Keratinocyte (primary cell): ENCODE measurements at regions not wholly inside any gene's neighbourhood (a gene's known extent, or its start where the extent isn't known, plus 50 kb on each side); places are given as distances from the start of the nearest gene placed in this dataset.

Source experiments
- DNase-seq: peaks from one replicate; pipeline ENCODE4 v3.0.0-alpha.2; 2011; ENCODE audit warnings: low read depth, missing footprints, low spot score
- FAIRE-seq: peaks from 2 replicates; lab custom pipeline; 2011; peaks lifted over from hg19 to GRCh38; lab: Jason Lieb, UNC
- H2AFZ ChIP-seq: 2 replicates; pipeline ENCODE4 v1.6.0; 2012; ENCODE audit warnings: low read length, control low read depth, inconsistent platforms; ENCODE audit not compliant: control insufficient read depth
- H3K27ac ChIP-seq: 2 replicates; pipeline ENCODE4 v1.5.1; 2011; ENCODE audit warnings: low read length; ENCODE audit not compliant: control insufficient read depth, insufficient read depth
- H3K27me3 ChIP-seq: 3 replicates; pipeline ENCODE4 v1.6.0; 2011; ENCODE audit warnings: low read length; ENCODE audit not compliant: control insufficient read depth, insufficient read depth; ENCODE audit errors: extremely low read depth
- H3K36me3 ChIP-seq, 2 experiments: 2 replicates in 1 of 2; 3 replicates in 1 of 2; pipeline ENCODE4 v1.5.1; 2011; ENCODE audit warnings: low read length in 2 of 2, mild to moderate bottlenecking in 1 of 2; ENCODE audit not compliant: control insufficient read depth in 2 of 2, insufficient read depth in 2 of 2; ENCODE audit errors: extremely low read depth in 1 of 2
- H3K4me1 ChIP-seq: 3 replicates; pipeline ENCODE4 v1.5.1; 2011; ENCODE audit warnings: low read length; ENCODE audit not compliant: control insufficient read depth, insufficient read depth; ENCODE audit errors: extremely low read depth
- H3K4me2 ChIP-seq: 3 replicates; pipeline ENCODE4 v1.6.0; 2011; ENCODE audit warnings: low read depth, low read length; ENCODE audit not compliant: control insufficient read depth, insufficient read depth; ENCODE audit errors: extremely low read depth
- H3K4me3 ChIP-seq, 3 experiments: fragments of 200-600 bp in 1 of 3; sonication (generic) in 1 of 3; 2 replicates in 2 of 3; 3 replicates in 1 of 3; pipeline ENCODE4 v1.5.1; 2011 to 2016; ENCODE audit warnings: low read length in 3 of 3, mild to moderate bottlenecking in 3 of 3, control low read depth in 2 of 3, inconsistent platforms in 1 of 3, low read depth in 1 of 3, mixed read lengths in 1 of 3, mixed run types in 1 of 3, moderate library complexity in 1 of 3; ENCODE audit not compliant: control insufficient read depth in 2 of 3, insufficient read depth in 2 of 3; ENCODE audit errors: extremely low read depth in 1 of 3
- H3K79me2 ChIP-seq: 2 replicates; pipeline ENCODE4 v1.6.0; 2012; ENCODE audit warnings: low read length; ENCODE audit not compliant: control insufficient read depth, insufficient read depth
- H3K9ac ChIP-seq: 3 replicates; pipeline ENCODE4 v1.6.0; 2011; ENCODE audit warnings: low read length; ENCODE audit not compliant: control insufficient read depth, insufficient read depth; ENCODE audit errors: extremely low read depth
- H3K9me1 ChIP-seq: 3 replicates; pipeline ENCODE4 v1.6.0; 2011; ENCODE audit warnings: low read length; ENCODE audit not compliant: control insufficient read depth, insufficient read depth; ENCODE audit errors: extremely low read depth
- H3K9me3 ChIP-seq: 2 replicates; pipeline ENCODE4 v1.5.1; 2012; ENCODE audit warnings: low read depth, low read length; ENCODE audit not compliant: control insufficient read depth
- H4K20me1 ChIP-seq: 3 replicates; pipeline ENCODE4 v1.6.0; 2011; ENCODE audit warnings: low read length; ENCODE audit not compliant: control insufficient read depth, insufficient read depth; ENCODE audit errors: extremely low read depth
- EZH2 ChIP-seq: IDR thresholded peaks from one replicate; pipeline ENCODE4 v1.6.1; 2012; ENCODE audit warnings: inconsistent platforms, mild to moderate bottlenecking, low read length, moderate library complexity
- dilution Hi-C: fragments of 300-500 bp; cut with MboI; formaldehyde crosslinking; loops from one replicate; pipeline ENCODE4 v1.7.0; 2020; ENCODE audit warnings: low sequenced_read_pairs; ENCODE audit not compliant: extremely low pct_ligation_motif_present
- TF ChIP-seq, protein P1 (sequence below), 3 experiments: IDR thresholded peaks in 1 of 3; conservative IDR thresholded peaks in 1 of 3; optimal IDR thresholded peaks in 1 of 3; 2 replicates in 2 of 3; 3 replicates in 1 of 3; pipeline versions ENCODE3 to v1.5.1; 2011; ENCODE audit warnings: low read length in 3 of 3, mild to moderate bottlenecking in 3 of 3, moderate library complexity in 2 of 3, control low read depth in 1 of 3, inconsistent platforms in 1 of 3; ENCODE audit not compliant: insufficient read depth in 2 of 3; ENCODE audit errors: extremely low read depth in 1 of 3

DNA sequence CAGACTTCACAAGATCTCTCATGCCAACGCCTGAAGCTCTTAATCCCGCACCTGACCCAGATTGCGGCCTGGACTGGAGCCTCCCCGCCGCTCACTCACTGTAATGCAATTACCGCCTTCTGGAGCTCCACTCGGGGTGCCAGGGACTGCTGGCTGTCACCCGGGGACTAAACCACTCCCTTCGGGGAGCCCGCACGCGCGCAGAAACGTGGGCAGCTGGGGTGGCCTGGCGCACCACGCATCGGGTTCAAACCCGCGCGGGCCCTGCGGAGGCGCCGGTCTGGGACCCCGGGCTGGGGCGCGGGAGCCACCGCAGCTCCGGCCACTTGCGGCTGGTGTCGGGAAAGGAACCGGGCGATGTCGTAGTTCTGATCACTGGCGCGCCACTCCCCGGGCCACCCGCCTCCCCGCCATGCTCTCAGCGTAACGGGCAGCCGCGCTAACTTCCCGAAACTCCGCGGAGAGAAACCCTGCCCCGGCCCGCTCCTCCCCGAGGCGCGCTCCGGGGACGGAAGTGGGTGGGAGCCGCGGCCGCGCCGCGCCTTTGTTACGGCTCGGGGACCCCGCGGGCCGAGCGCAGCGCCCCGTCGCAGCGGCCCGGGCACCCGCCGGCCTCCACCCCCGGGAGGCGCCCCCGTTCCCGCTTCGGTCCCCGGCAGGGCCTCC is 100.3 kb upstream of the SVIL start:
- peak overlapping the region; percentile 87 for H3K9ac ChIP-seq
- H4K20me1 ChIP-seq = no peaks in the 10 kb centered on the region
- TF ChIP-seq, protein P1, sequence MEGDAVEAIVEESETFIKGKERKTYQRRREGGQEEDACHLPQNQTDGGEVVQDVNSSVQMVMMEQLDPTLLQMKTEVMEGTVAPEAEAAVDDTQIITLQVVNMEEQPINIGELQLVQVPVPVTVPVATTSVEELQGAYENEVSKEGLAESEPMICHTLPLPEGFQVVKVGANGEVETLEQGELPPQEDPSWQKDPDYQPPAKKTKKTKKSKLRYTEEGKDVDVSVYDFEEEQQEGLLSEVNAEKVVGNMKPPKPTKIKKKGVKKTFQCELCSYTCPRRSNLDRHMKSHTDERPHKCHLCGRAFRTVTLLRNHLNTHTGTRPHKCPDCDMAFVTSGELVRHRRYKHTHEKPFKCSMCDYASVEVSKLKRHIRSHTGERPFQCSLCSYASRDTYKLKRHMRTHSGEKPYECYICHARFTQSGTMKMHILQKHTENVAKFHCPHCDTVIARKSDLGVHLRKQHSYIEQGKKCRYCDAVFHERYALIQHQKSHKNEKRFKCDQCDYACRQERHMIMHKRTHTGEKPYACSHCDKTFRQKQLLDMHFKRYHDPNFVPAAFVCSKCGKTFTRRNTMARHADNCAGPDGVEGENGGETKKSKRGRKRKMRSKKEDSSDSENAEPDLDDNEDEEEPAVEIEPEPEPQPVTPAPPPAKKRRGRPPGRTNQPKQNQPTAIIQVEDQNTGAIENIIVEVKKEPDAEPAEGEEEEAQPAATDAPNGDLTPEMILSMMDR (optimal IDR thresholded peaks at IDR 0.05 in 1 of 3, IDR thresholded peaks at IDR 0.05 in 1 of 3, conservative IDR thresholded peaks at IDR 0.05 in 1 of 3; ENCODE audit: extremely low read depth in 1 of 3, insufficient read depth in 2 of 3, low read length in 3 of 3) = no peak
- no peak for TF ChIP-seq EZH2
- dilution Hi-C loops = no loop called here
- no peak for FAIRE-seq
- H3K9me1 ChIP-seq = no peaks in the 10 kb centered on the region
- peaks cover 50% of the 10 kb centered on the region for H3K79me2 ChIP-seq
- peaks cover 21% of the 10 kb centered on the region for H3K4me1 ChIP-seq
- H3K4me3 ChIP-seq = peak overlapping the region; percentile 62 to 87 (median 68)
- H3K27ac ChIP-seq = peak overlapping the region; percentile 76
- DNase-seq = no peak
- H3K4me2 ChIP-seq = peak overlapping the region; percentile 95
- peaks cover 0 to 6% of the 10 kb centered on the region in 2 experiments for H3K36me3 ChIP-seq
- no peak overlapping the region for H2AFZ ChIP-seq
- H3K27me3 ChIP-seq = no peaks in the 10 kb centered on the region
- H3K9me3 ChIP-seq = no peaks in the 10 kb centered on the region

DNA sequence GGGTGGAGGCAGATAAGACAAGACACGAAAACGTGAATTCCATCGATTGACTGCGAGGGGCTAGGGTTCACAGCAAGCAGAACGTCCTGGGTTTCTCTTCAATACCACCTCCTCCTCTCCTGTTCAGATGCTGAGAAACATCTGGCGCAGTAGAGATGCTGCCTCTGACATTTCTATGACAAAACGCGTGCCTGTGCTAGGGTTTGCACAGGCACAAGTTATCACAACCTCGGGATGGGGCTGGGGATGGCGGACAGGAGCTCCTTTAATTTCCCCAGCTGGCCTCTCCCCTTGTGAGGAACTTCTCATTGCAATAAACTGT is 99.8 kb upstream of the SVIL start:
- no peak for FAIRE-seq
- Histone ChIP-seq H3K4me3 (peak overlapping the region; percentile 62 to 87 (median 68)), H3K36me3 (peaks cover 0 to 6% of the 10 kb centered on the region in 2 experiments), H3K9ac (peak overlapping the region; percentile 87), H3K9me3 (no peaks in the 10 kb centered on the region), H3K9me1 (no peaks in the 10 kb centered on the region), H4K20me1 (no peaks in the 10 kb centered on the region), H3K4me2 (peak overlapping the region; percentile 95), H2AFZ (no peak overlapping the region), H3K27ac (peak overlapping the region; percentile 76), H3K79me2 (peaks cover 55% of the 10 kb centered on the region), H3K4me1 (peaks cover 21% of the 10 kb centered on the region), H3K27me3 (no peaks in the 10 kb centered on the region)
- TF ChIP-seq, protein P1 (optimal IDR thresholded peaks at IDR 0.05 in 1 of 3, IDR thresholded peaks at IDR 0.05 in 1 of 3, conservative IDR thresholded peaks at IDR 0.05 in 1 of 3; ENCODE audit: extremely low read depth in 1 of 3, insufficient read depth in 2 of 3, low read length in 3 of 3) = no peak
- no peak for TF ChIP-seq EZH2
- dilution Hi-C loops = no loop called here
- no peak for DNase-seq
